NT2/D1 (cell line): ENCODE measurements at regions not wholly inside any gene's neighbourhood (a gene's known extent, or its start where the extent isn't known, plus 50 kb on each side); places are given as distances from the start of the nearest gene placed in this dataset.
"Not testable (repeated sequence)": the region's sequence is repeated elsewhere in the genome, so short reads cannot be mapped to it uniquely, and the experiment has no call there.

Experiments used
- DNase-seq: peaks from one replicate; pipeline ENCODE4 v3.0.0-alpha.2; 2011; ENCODE audit warnings: low read depth, low spot score
- H3K27me3 ChIP-seq: 2 replicates; pipeline ENCODE4 v1.6.0; 2011; ENCODE audit warnings: mild to moderate bottlenecking; ENCODE audit not compliant: insufficient read length, insufficient read depth
- H3K36me3 ChIP-seq: 2 replicates; pipeline ENCODE4 v1.6.1; 2011; ENCODE audit warnings: mild to moderate bottlenecking, low read length, mixed read lengths; ENCODE audit not compliant: insufficient read depth, insufficient read length
- H3K4me1 ChIP-seq: 2 replicates; pipeline ENCODE4 v1.5.1; 2011; ENCODE audit not compliant: insufficient read depth, insufficient read length
- H3K4me3 ChIP-seq: 2 replicates; pipeline ENCODE4 v1.5.1; 2011; ENCODE audit warnings: low read depth; ENCODE audit not compliant: insufficient read length
- H3K9ac ChIP-seq: 2 replicates; pipeline ENCODE4 v1.6.0; 2011; ENCODE audit warnings: low read depth; ENCODE audit not compliant: insufficient read length
- H3K9me3 ChIP-seq: 2 replicates; pipeline ENCODE4 v1.5.1; 2011; ENCODE audit warnings: mild to moderate bottlenecking, low read length; ENCODE audit not compliant: insufficient read depth
- SUZ12 ChIP-seq: IDR thresholded peaks from 2 replicates; pipeline ENCODE4 v1.6.1; 2011; ENCODE audit not compliant: insufficient read length, insufficient read depth; ENCODE audit errors: extremely low read depth
- YY1 ChIP-seq: IDR thresholded peaks from 2 replicates; pipeline ENCODE4 v1.6.1; 2011; ENCODE audit not compliant: insufficient read length, insufficient read depth
- ZNF274 ChIP-seq: IDR thresholded peaks from 2 replicates; pipeline ENCODE4 v1.6.1; 2011; ENCODE audit warnings: mild to moderate bottlenecking, low read depth, low read length

- DNase-seq, result no peak
Measured at GRCh38 chr5:74493411-74493810, 147.1 kb downstream of the ENC1 start.

GRCh38 chr5:74492230-74492629, 148.3 kb downstream of the ENC1 start:
- Histone ChIP-seq H3K4me3 (no peak overlapping the region), H3K36me3 (no peaks in the 10 kb centered on the region), H3K4me1 (no peaks in the 10 kb centered on the region), H3K27me3 (no peaks in the 10 kb centered on the region), H3K9me3 (no peaks in the 10 kb centered on the region), H3K9ac (no peak overlapping the region)
- no peak for DNase-seq
- TF ChIP-seq ZNF274 (no peak), YY1 (no peak), SUZ12 (no peak)

More at GRCh38 chr5:74493411-74493810, 147.1 kb downstream of the ENC1 start:
- Histone ChIP-seq H3K9ac (no peak overlapping the region), H3K4me1 (no peaks in the 10 kb centered on the region), H3K4me3 (no peak overlapping the region), H3K27me3 (no peaks in the 10 kb centered on the region), H3K36me3 (no peaks in the 10 kb centered on the region), H3K9me3 (no peaks in the 10 kb centered on the region)
- TF ChIP-seq YY1, result no peak
- TF ChIP-seq SUZ12, result no peak
- no peak for TF ChIP-seq ZNF274

- Histone ChIP-seq H3K9me3 (no peaks in the 10 kb centered on the region), H3K27me3 (no peaks in the 10 kb centered on the region), H3K4me1 (no peaks in the 10 kb centered on the region), H3K36me3 (no peaks in the 10 kb centered on the region), H3K9ac (no peak overlapping the region), H3K4me3 (no peak overlapping the region)
- DNase-seq, result no peak
- TF ChIP-seq ZNF274 (no peak), SUZ12 (no peak), YY1 (no peak)
Measured at GRCh38 chr5:74491586-74491985, 148.9 kb downstream of the ENC1 start.

GRCh38 chr5:74490814-74491213, 149.7 kb downstream of the ENC1 start:
- H3K4me1 ChIP-seq, result no peaks in the 10 kb centered on the region
- H3K36me3 ChIP-seq, result no peaks in the 10 kb centered on the region
- no peak overlapping the region for H3K4me3 ChIP-seq
- DNase-seq, result no peak
- TF ChIP-seq SUZ12 (no peak), YY1 (no peak), ZNF274 (no peak)
- no peaks in the 10 kb centered on the region for H3K9me3 ChIP-seq
- H3K27me3 ChIP-seq, result no peaks in the 10 kb centered on the region
- H3K9ac ChIP-seq, result no peak overlapping the region

- H3K9ac ChIP-seq, result no peak overlapping the region
- H3K9me3 ChIP-seq, result no peaks in the 10 kb centered on the region
- TF ChIP-seq SUZ12, result no peak
- no peak for TF ChIP-seq YY1
- TF ChIP-seq ZNF274, result no peak
- peaks cover 3% of the 10 kb centered on the region for H3K4me1 ChIP-seq
- H3K36me3 ChIP-seq, result no peaks in the 10 kb centered on the region
- H3K27me3 ChIP-seq, result no peaks in the 10 kb centered on the region
- H3K4me3 ChIP-seq, result no peak overlapping the region
- DNase-seq, result peak; percentile 30
Measured at GRCh38 chr5:74482990-74483389, 157.5 kb downstream of the ENC1 start.

GRCh38 chr5:74482523-74482922, 158.0 kb downstream of the ENC1 start:
- Histone ChIP-seq H3K9me3 (no peaks in the 10 kb centered on the region), H3K9ac (no peak overlapping the region), H3K36me3 (no peaks in the 10 kb centered on the region), H3K4me1 (peaks cover 3% of the 10 kb centered on the region), H3K4me3 (no peak overlapping the region), H3K27me3 (no peaks in the 10 kb centered on the region)
- TF ChIP-seq ZNF274 (no peak), YY1 (no peak), SUZ12 (no peak)
- no peak for DNase-seq

GRCh38 chr5:74481357-74481756, 159.2 kb downstream of the ENC1 start:
- H3K27me3 ChIP-seq, DNase-seq, H3K4me3 ChIP-seq, H3K36me3 ChIP-seq, H3K9ac ChIP-seq, H3K9me3 ChIP-seq, H3K4me1 ChIP-seq: not testable (repeated sequence)

- Histone ChIP-seq H3K4me1 (peaks cover 3% of the 10 kb centered on the region), H3K27me3 (no peaks in the 10 kb centered on the region), H3K9me3 (no peaks in the 10 kb centered on the region), H3K9ac (no peak overlapping the region), H3K4me3 (no peak overlapping the region), H3K36me3 (no peaks in the 10 kb centered on the region)
- DNase-seq, result no peak
- no peak for TF ChIP-seq SUZ12
Measured at GRCh38 chr5:74480201-74480600, 160.3 kb downstream of the ENC1 start.
